ACHN (cell line): ENCODE measurements at regions not wholly inside any gene's neighbourhood (a gene's known extent, or its start where the extent isn't known, plus 50 kb on each side); places are given as distances from the start of the nearest gene placed in this dataset.
"Not testable (repeated sequence)": the region's sequence is repeated elsewhere in the genome, so short reads cannot be mapped to it uniquely, and the experiment has no call there.

Source experiments
- DNase-seq: peaks from one replicate; pipeline ENCODE4 v3.0.0-alpha.2; 2015
- in situ Hi-C: cut with HindIII; loops from 2 replicates; pipeline ENCODE4 v1.10.0; 2017; ENCODE audit warnings: low sequenced_read_pairs, low pct_ligation_motif_present, low pct_unique_long_range_greater_than_20kb

DNA sequence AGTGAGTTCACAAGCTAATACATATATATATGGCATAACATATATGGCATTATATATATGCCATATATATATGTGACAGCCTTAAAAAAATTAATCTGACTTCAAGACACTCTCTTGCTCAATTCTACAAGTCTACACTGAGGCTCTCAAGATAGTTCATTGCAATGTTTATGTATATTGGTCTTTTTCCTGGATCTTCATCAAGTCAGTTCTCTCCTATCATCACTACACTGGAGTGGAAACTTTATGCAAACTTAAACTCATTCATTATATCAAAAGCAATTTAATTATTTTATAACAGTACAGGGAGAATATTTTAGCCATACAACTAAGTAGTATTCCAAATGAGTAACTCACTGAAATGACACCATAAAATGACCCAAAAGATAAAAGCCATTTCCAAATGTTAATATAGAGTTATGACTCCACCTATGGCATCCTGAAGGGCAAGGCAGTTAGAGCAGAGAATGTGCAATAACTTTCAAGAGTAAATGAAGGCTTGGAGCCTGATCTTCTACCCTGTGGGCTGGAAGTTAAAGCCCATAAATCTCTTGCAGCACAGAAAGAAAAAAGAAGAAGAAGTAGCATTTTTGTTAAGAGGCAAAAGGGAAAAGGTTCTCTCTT lies 176.3 kb upstream of the SLIT2 start:
- in situ Hi-C loops, result no loop called here
- DNase-seq, result no peak

GRCh38 chr4:20074450-20074849 lies 177.3 kb upstream of the SLIT2 start:
- no peak for DNase-seq
- in situ Hi-C loops, result no loop called here

- DNase-seq, result no peak
- in situ Hi-C loops, result no loop called here
Measured at GRCh38 chr4:20065952-20066351, 185.8 kb upstream of the SLIT2 start.

- in situ Hi-C loops, DNase-seq: not testable (repeated sequence)
Measured at GRCh38 chr4:20062857-20063256, 188.8 kb upstream of the SLIT2 start.

DNA sequence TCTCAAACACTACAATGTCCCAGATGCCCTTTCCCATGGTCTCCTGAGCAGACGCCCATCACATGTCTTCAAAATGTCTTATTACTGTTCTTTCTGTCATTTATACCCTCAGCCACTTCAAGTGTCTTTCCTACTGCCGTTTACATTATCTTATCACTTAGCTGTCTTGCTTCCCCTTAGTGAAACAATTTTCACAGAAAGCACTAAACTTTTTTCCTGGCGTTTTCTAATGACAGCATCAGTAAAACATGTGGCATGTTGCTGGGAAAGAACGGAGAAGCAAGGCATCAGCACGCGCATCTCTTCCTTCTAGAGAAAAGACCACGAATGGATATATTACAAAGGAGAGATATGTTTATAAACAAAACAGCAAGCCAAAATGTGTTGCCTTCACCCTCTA lies 189.7 kb upstream of the SLIT2 start:
- DNase-seq, result no peak

DNA sequence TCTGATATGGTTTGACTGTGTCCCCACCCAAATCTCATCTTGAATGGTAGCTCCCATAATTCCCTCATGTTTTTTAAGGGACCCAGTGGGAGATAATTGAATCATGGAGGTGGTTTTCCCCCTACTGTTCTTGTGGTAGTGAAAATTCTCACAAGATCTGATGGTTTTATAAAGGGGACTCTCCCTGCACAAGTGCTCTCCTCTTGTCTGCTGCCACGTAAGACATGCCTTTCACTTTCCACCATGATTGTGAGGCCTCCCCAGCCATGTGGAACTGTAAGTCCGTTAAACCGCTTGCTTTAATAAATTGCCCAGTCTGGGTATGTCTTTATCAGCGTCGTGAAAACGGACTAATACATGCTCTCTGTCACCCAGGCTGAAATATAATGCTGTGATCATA lies 200.9 kb upstream of the SLIT2 start:
- in situ Hi-C loops, result no loop called here
- no peak for DNase-seq

More for the DNA sequence above, 189.7 kb upstream of the SLIT2 start:
- in situ Hi-C loops, result no loop called here

DNA sequence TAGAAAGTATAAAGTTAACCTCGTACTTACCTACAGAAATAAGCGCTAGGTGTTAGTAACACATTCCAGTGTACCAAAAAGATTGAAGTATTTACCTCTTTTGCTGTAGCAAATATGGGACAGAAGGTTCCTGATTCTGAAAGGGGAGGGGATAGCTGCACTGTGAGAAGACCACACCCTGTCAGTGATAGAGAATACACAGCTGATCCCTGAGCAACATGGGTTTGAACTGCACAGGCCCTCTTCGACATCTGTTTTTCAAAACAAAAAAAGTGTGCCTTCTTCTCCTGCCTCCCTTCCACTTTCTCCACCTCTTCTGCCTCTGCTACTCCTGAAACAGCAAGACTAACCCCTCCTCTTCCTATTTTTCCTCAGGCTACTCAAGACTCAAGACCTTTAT lies 201.8 kb upstream of the SLIT2 start:
- no peak for DNase-seq
- in situ Hi-C loops, result no loop called here

GRCh38 chr4:20046931-20047677 lies 204.6 kb upstream of the SLIT2 start:
- in situ Hi-C loops, result no loop called here
- DNase-seq, result no peak

- DNase-seq, result no peak
- in situ Hi-C loops, result no loop called here
Measured at GRCh38 chr4:20046179-20046578, 205.5 kb upstream of the SLIT2 start.

- in situ Hi-C loops, result no loop called here
- DNase-seq, result no peak
Measured at GRCh38 chr4:20044966-20045365, 206.7 kb upstream of the SLIT2 start.

DNA sequence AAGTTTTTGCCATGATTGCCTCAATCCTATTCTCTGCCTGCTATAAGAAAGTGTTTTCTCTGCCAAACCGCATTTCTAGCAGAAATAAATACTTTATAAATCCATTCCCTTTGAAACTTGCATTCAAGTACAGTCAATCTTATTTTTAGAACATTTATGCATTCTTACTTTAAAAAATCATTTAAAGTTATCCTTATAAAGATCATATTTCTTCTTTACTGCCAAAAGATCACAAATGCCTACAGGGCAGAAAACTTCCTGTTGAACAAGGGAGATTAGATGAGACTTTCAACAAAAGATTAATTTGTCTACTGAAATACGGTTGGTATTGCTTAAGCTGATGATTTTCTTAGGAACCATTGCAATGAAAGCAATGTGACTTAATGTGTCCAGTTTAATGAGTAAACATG lies 207.2 kb upstream of the SLIT2 start:
- in situ Hi-C loops, result no loop called here
- no peak for DNase-seq

GRCh38 chr4:20043991-20044390 lies 207.7 kb upstream of the SLIT2 start:
- in situ Hi-C loops, result no loop called here

DNA sequence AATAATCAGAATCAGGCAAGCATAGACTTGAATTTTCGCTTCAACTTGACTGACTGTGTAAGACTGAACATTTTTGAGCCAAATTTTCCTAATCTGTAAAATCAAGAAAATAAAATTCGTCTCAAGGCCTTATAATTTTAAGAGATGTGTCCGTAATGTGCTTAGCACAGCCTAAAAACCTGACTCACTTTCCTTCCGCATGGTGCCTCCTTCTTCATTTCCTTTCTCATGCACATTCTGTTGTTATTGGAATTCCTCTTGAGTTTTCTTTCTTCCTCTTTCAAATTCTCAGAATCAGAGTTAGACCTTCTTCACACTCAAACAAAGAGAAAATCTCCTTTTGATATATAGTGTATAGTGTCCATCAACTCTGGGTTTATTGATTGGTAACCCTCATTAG lies 208.9 kb upstream of the SLIT2 start:
- in situ Hi-C loops, result no loop called here

More at GRCh38 chr4:20043991-20044390, 207.7 kb upstream of the SLIT2 start:
- no peak for DNase-seq

GRCh38 chr4:20041839-20042407 lies 209.8 kb upstream of the SLIT2 start:
- in situ Hi-C loops, result no loop called here
- no peak for DNase-seq

More for the DNA sequence above, 208.9 kb upstream of the SLIT2 start:
- no peak for DNase-seq

- in situ Hi-C loops, result no loop called here
- DNase-seq, result no peak
Measured at GRCh38 chr4:20037745-20038144, 214.0 kb upstream of the SLIT2 start.

DNA sequence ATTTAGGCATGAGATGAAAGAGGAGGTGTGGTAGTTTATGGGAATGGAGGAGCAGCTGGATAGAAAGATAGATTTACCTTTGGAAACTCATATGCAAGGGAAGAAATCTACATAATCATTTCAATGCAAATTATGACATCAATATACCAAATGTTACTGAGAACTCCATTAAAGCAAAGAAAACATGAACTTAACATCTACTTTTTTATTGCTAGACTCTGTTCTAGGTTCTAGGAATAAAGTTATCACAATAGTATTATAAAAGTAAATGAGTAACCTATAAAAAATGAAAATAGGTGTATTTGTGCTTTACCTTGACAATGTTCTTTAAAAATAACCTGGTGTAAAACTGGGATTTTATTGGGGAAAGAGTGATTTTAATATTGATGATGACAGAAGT lies 221.6 kb upstream of the SLIT2 start:
- no peak for DNase-seq
- in situ Hi-C loops, result no loop called here

GRCh38 chr4:20028645-20029044 lies 223.1 kb upstream of the SLIT2 start:
- in situ Hi-C loops, result no loop called here
- peak; percentile 12 for DNase-seq

DNA sequence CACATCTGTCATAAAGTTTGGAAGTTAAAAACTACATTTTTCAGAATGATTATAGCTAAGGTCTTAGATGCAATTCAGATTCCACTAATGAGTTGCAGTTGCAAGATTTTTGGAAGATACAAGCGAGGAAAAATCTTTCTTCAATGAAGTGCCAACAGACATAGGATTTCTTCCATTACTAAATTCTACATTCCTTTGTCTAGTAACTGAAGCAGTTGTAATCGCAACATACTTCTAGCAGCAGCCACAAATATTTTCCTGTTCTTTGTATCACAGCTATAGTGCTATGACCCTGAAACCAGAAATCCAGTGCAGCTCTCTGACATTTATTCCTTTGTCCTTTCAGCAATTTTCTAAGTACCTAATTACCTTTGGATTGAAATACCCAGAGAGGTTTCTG lies 225.2 kb upstream of the SLIT2 start:
- in situ Hi-C loops, result no loop called here

GRCh38 chr4:20022471-20022870 lies 229.2 kb upstream of the SLIT2 start:
- in situ Hi-C loops, result no loop called here
- no peak for DNase-seq

More for the DNA sequence above, 225.2 kb upstream of the SLIT2 start:
- DNase-seq, result no peak

DNA sequence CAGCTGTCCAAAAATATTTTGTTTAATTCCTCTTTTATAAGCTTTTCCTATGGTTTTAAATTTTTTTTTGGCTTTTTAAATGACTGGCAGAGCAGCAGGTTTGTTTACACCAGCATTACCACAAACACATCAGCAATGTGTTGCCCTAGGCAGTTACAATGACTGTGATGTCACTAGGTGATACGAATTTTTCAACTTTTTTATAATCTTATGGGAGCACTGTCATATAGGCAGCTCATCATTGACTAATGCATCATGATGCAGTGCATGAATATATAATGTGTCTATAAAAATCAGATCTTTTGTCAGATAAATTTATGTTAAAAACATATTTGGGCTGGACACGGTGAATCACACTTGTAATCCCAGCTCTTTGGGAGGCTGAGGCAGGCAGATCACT lies 231.6 kb upstream of the SLIT2 start:
- DNase-seq, result no peak
- in situ Hi-C loops, result no loop called here
